H1 (cell line): ENCODE measurements at regions not wholly inside any gene's neighbourhood (a gene's known extent, or its start where the extent isn't known, plus 50 kb on each side); places are given as distances from the start of the nearest gene placed in this dataset.

ENCODE experiments used
- CTCF ChIA-PET: fragments of 300-600 bp; sonication (Branson Sonifier 250); formaldehyde crosslinking; loops from one replicate; lab custom pipeline; 2021; ENCODE audit not compliant: partially characterized antibody; lab: Charles Lee
- POLR2A ChIA-PET: fragments of 300-600 bp; sonication (Branson Sonifier 250); formaldehyde crosslinking; loops from one replicate; lab custom pipeline; 2021; ENCODE audit warnings: inconsistent platforms; ENCODE audit not compliant: partially characterized antibody; lab: Charles Lee
- DNase-seq, 2 experiments: peaks; one replicate each; pipeline versions ENCODE4 v3.0.0 to v3.0.0-alpha.2; 2010 to 2022; ENCODE audit warnings: low spot score in 2 of 2, low read depth in 1 of 2, mixed read lengths in 1 of 2
- FAIRE-seq: peaks from 2 replicates; lab custom pipeline; 2011; peaks lifted over from hg19 to GRCh38; lab: Jason Lieb, UNC
- H2AFZ ChIP-seq: 2 replicates; pipeline ENCODE4 v1.8.1; 2012; ENCODE audit warnings: low read length, inconsistent platforms
- H2AK5ac ChIP-seq: 2 replicates; pipeline ENCODE4 v1.6.1; 2013; ENCODE audit warnings: low read depth, low read length
- H2BK120ac ChIP-seq: replicated peaks from 2 replicates; pipeline ENCODE3; 2013; ENCODE audit warnings: low read depth, low read length, inconsistent platforms
- H2BK12ac ChIP-seq: 2 replicates; pipeline ENCODE4 v1.6.1; 2013; ENCODE audit warnings: low read depth, low read length
- H2BK15ac ChIP-seq: 2 replicates; pipeline ENCODE4 v1.6.1; 2013; ENCODE audit warnings: low read length
- H2BK20ac ChIP-seq: 2 replicates; pipeline ENCODE4 v1.6.1; 2013; ENCODE audit warnings: low read length
- H2BK5ac ChIP-seq: 2 replicates; pipeline ENCODE4 v1.6.1; 2013; ENCODE audit warnings: low read depth, low read length
- H3K14ac ChIP-seq: 2 replicates; pipeline ENCODE4 v1.6.1; 2013; ENCODE audit warnings: inconsistent platforms; ENCODE audit not compliant: insufficient read length
- H3K18ac ChIP-seq: 2 replicates; pipeline ENCODE4 v1.6.1; 2013; ENCODE audit warnings: low read length; ENCODE audit errors: extremely low read depth
- H3K23ac ChIP-seq: 2 replicates; pipeline ENCODE4 v1.6.1; 2013; ENCODE audit warnings: inconsistent platforms; ENCODE audit not compliant: insufficient read length
- H3K23me2 ChIP-seq: 2 replicates; pipeline ENCODE4 v1.6.1; 2013; ENCODE audit warnings: low read depth, low read length
- H3K27ac ChIP-seq: 2 replicates; pipeline ENCODE4 v1.6.1; 2011; ENCODE audit warnings: low read depth, low read length, inconsistent platforms
- H3K27me3 ChIP-seq, 4 experiments: replicated peaks in 1 of 4; 1 replicate in 1 of 4; 2 replicates in 3 of 4; pipeline versions ENCODE4 v1.6.1 to v1.8.1; 2011 to 2013; ENCODE audit warnings: low read length in 3 of 4, mild to moderate bottlenecking in 3 of 4, inconsistent platforms in 2 of 4, mixed read lengths in 2 of 4, moderate library complexity in 1 of 4; ENCODE audit not compliant: control insufficient read depth in 3 of 4, insufficient read depth in 3 of 4; ENCODE audit errors: extremely low read depth in 1 of 4
- H3K36me3 ChIP-seq, 4 experiments: 2 replicates each; pipeline versions ENCODE4 v1.6.1 to v1.8.1; 2011 to 2013; ENCODE audit warnings: mild to moderate bottlenecking in 4 of 4, low read length in 3 of 4, moderate library complexity in 2 of 4, control low read depth in 1 of 4, inconsistent platforms in 1 of 4; ENCODE audit not compliant: insufficient read depth in 4 of 4, control insufficient read depth in 2 of 4
- H3K4ac ChIP-seq: replicated peaks from 2 replicates; pipeline ENCODE3; 2013; ENCODE audit warnings: low read length, low read depth, mixed read lengths, inconsistent platforms; ENCODE audit not compliant: insufficient read length
- H3K4me1 ChIP-seq, 4 experiments: replicated peaks in 1 of 4; 1 replicate in 1 of 4; 2 replicates in 3 of 4; pipeline versions ENCODE4 v1.6.1 to v1.8.1; 2011 to 2013; ENCODE audit warnings: low read length in 3 of 4, inconsistent platforms in 2 of 4, mixed read lengths in 1 of 4; ENCODE audit not compliant: insufficient read depth in 4 of 4, control insufficient read depth in 3 of 4
- H3K4me2 ChIP-seq, 2 experiments: 2 replicates each; pipeline versions ENCODE4 v1.6.1 to v1.8.1; 2011 to 2013; ENCODE audit warnings: low read depth in 2 of 2, low read length in 2 of 2, control low read depth in 1 of 2, inconsistent platforms in 1 of 2, mild to moderate bottlenecking in 1 of 2; ENCODE audit not compliant: insufficient read depth in 1 of 2
- H3K4me3 ChIP-seq, 4 experiments: fragments of 200-600, 300-600 bp in 1 of 4; sonication (generic), shearing (Covaris generic), sonication (Bioruptor Twin) in 1 of 4; 2 replicates each; pipeline versions ENCODE4 v1.5.1 to v1.8.1; 2011 to 2016; ENCODE audit warnings: low read length in 4 of 4, low read depth in 3 of 4, control low read depth in 2 of 4, inconsistent platforms in 2 of 4, mild to moderate bottlenecking in 2 of 4, mixed read lengths in 1 of 4, moderate library complexity in 1 of 4; ENCODE audit not compliant: insufficient read depth in 2 of 4; ENCODE audit errors: extremely low read depth in 1 of 4
- H3K56ac ChIP-seq: replicated peaks from 2 replicates; pipeline ENCODE3; 2013; ENCODE audit warnings: low read depth, mild to moderate bottlenecking, mixed read lengths, low read length, inconsistent platforms; ENCODE audit not compliant: insufficient read length
- H3K79me1 ChIP-seq: 2 replicates; pipeline ENCODE4 v1.6.1; 2013; ENCODE audit warnings: low read depth, low read length, control low read depth
- H3K79me2 ChIP-seq, 2 experiments: 2 replicates each; pipeline versions ENCODE4 v1.6.1 to v1.8.1; 2012 to 2013; ENCODE audit warnings: low read length in 2 of 2, mild to moderate bottlenecking in 2 of 2, inconsistent platforms in 1 of 2; ENCODE audit not compliant: insufficient read depth in 2 of 2, control insufficient read depth in 1 of 2
- H3K9ac ChIP-seq, 4 experiments: replicated peaks in 1 of 4; 1 replicate in 1 of 4; 2 replicates in 3 of 4; pipeline versions ENCODE4 v1.6.1 to v1.8.1; 2011 to 2013; ENCODE audit warnings: low read depth in 3 of 4, low read length in 3 of 4, control low read depth in 2 of 4, mild to moderate bottlenecking in 2 of 4, moderate library complexity in 2 of 4, inconsistent platforms in 1 of 4; ENCODE audit errors: extremely low read depth in 1 of 4
- H3K9me3 ChIP-seq, 2 experiments: 2 replicates each; pipeline versions ENCODE4 v1.6.1 to v1.8.1; 2012 to 2013; ENCODE audit warnings: mild to moderate bottlenecking in 2 of 2, moderate library complexity in 2 of 2, control low read depth in 1 of 2, inconsistent platforms in 1 of 2, low read depth in 1 of 2, low read length in 1 of 2, mixed read lengths in 1 of 2; ENCODE audit not compliant: insufficient read depth in 2 of 2
- H4K20me1 ChIP-seq, 2 experiments: replicated peaks in 1 of 2; 2 replicates each; pipeline versions ENCODE3 to v1.8.1; 2011 to 2013; ENCODE audit warnings: inconsistent platforms in 2 of 2, low read length in 2 of 2, mild to moderate bottlenecking in 1 of 2; ENCODE audit not compliant: insufficient read depth in 2 of 2, control insufficient read depth in 1 of 2
- H4K5ac ChIP-seq: 2 replicates; pipeline ENCODE4 v1.6.1; 2013; ENCODE audit warnings: low read length, low read depth, mixed read lengths, inconsistent platforms; ENCODE audit not compliant: insufficient read length
- H4K8ac ChIP-seq: 2 replicates; pipeline ENCODE4 v1.8.0; 2013; ENCODE audit warnings: mild to moderate bottlenecking, moderate library complexity, low read length, inconsistent platforms; ENCODE audit not compliant: insufficient read depth; ENCODE audit errors: extremely low read depth
- H4K91ac ChIP-seq: replicated peaks from 2 replicates; pipeline ENCODE3; 2013; ENCODE audit warnings: low read length, mixed read lengths, inconsistent platforms; ENCODE audit not compliant: insufficient read length
- CHD2 ChIP-seq: IDR thresholded peaks from 2 replicates; pipeline ENCODE4 v1.6.1; 2012; ENCODE audit warnings: low read length, improper control_type of control experiment
- EGR1 ChIP-seq: IDR thresholded peaks from 2 replicates; pipeline ENCODE4 v1.6.1; 2011; ENCODE audit warnings: low read depth, low read length, borderline replicate concordance
- FOSL1 ChIP-seq: IDR thresholded peaks from 2 replicates; pipeline ENCODE4 v1.6.1; 2011; ENCODE audit warnings: mild to moderate bottlenecking, low read depth, low read length, moderate library complexity; ENCODE audit not compliant: insufficient read depth
- MAFK ChIP-seq: IDR thresholded peaks from 2 replicates; pipeline ENCODE4 v1.6.1; 2012; ENCODE audit warnings: low read depth, mild to moderate bottlenecking, improper control_type of control experiment, low read length
- RFX5 ChIP-seq: IDR thresholded peaks from 2 replicates; pipeline ENCODE4 v1.6.1; 2011; ENCODE audit warnings: low read depth, low read length, improper control_type of control experiment, borderline replicate concordance
- WGBS, 2 experiments: shearing (Covaris generic) in 1 of 2; methylation state at CpG; one replicate each; pipeline versions ENCODE4 v1.1.6 to v1.1.7; 2013 to 2015; ENCODE audit warnings: low lambda C conversion rate in 2 of 2, mixed read lengths in 2 of 2, inconsistent platforms in 1 of 2, low coverage in 1 of 2, missing lambda C conversion rate in 1 of 2; ENCODE audit not compliant: insufficient replicate concordance in 2 of 2, insufficient coverage in 1 of 2, insufficient read length in 1 of 2; ENCODE audit errors: extremely low coverage in 1 of 2, missing lambda C conversion rate in 1 of 2; 5-methylcytosine and 5-hydroxymethylcytosine counted together

DNA sequence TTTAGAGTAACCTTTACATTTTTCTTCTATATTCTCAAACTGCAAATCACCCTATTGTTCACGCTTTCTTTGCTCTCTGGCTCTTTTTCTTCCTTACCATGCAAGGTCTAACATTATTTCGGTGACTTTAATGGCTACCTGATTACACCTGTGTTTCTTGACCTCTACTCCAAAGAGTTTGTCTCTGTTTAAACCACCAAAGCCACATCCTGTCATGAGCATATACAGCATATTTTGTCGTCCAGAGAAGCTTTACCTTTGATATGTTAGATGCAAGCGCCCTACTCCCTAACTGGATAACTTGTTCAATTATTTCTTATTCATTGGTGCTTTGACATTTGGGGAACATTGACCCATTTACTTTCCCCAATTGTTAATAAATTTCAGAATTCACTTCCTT lies 565.1 kb upstream of the GCFC2 start:
- no peaks in the 10 kb centered on the region for H4K20me1 ChIP-seq
- no peak overlapping the region for H3K18ac ChIP-seq
- no peaks in the 10 kb centered on the region for H3K27me3 ChIP-seq
- H4K91ac ChIP-seq: no peak overlapping the region
- no peak overlapping the region for H4K8ac ChIP-seq
- H3K23ac ChIP-seq: no peak overlapping the region
- no peak overlapping the region for H3K4me3 ChIP-seq
- no peak overlapping the region for H2AFZ ChIP-seq
- no peak overlapping the region for H2BK120ac ChIP-seq
- H3K79me1 ChIP-seq: no peaks in the 10 kb centered on the region
- no peak overlapping the region for H3K9ac ChIP-seq
- 88% methylated on average over 4 of the region's 4 CpGs; no CpG with 5 or more reads in 1 of the 2 experiments for WGBS, 2 experiments
- H3K27ac ChIP-seq: no peak overlapping the region
- H3K79me2 ChIP-seq: no peaks in the 10 kb centered on the region
- no peak overlapping the region for H2BK12ac ChIP-seq
- no peak overlapping the region for H3K14ac ChIP-seq
- H2BK15ac ChIP-seq: no peak overlapping the region
- no peak overlapping the region for H4K5ac ChIP-seq
- no peak overlapping the region for H2AK5ac ChIP-seq
- TF ChIP-seq FOSL1: no peak
- TF ChIP-seq EGR1: no peak
- TF ChIP-seq MAFK: no peak
- no peak for TF ChIP-seq RFX5
- no peak for TF ChIP-seq CHD2
- H2BK20ac ChIP-seq: no peak overlapping the region
- ChIA-PET POLR2A (no interaction called here), CTCF (no interaction called here)
- no peak for FAIRE-seq
- no peak overlapping the region for H3K4me2 ChIP-seq
- H3K56ac ChIP-seq: no peak overlapping the region
- no peaks in the 10 kb centered on the region for H3K36me3 ChIP-seq
- H3K9me3 ChIP-seq: no peaks in the 10 kb centered on the region
- H3K4ac ChIP-seq: no peak overlapping the region
- no peak for DNase-seq
- peaks cover 0 to 2% (median 0%) of the 10 kb centered on the region in 4 experiments; a peak in 1 of 7 replicates for H3K4me1 ChIP-seq
- H2BK5ac ChIP-seq: no peak overlapping the region
- H3K23me2 ChIP-seq: no peaks in the 10 kb centered on the region
